GM10266 (cell line): ENCODE measurements at regions not wholly inside any gene's neighbourhood (a gene's known extent, or its start where the extent isn't known, plus 50 kb on each side); places are given as distances from the start of the nearest gene placed in this dataset.
"Not testable (repeated sequence)": the region's sequence is repeated elsewhere in the genome, so short reads cannot be mapped to it uniquely, and the experiment has no call there.

ENCODE experiments used
- DNase-seq: peaks from one replicate; pipeline ENCODE4 v3.0.0; 2012; ENCODE audit errors: extremely low spot score
- TF ChIP-seq, protein P1 (sequence below): IDR thresholded peaks from 2 replicates; pipeline ENCODE4 v1.5.1; 2012; ENCODE audit warnings: mild to moderate bottlenecking, low read depth; ENCODE audit not compliant: control insufficient read depth, insufficient read depth; ENCODE audit errors: missing control alignments

DNA sequence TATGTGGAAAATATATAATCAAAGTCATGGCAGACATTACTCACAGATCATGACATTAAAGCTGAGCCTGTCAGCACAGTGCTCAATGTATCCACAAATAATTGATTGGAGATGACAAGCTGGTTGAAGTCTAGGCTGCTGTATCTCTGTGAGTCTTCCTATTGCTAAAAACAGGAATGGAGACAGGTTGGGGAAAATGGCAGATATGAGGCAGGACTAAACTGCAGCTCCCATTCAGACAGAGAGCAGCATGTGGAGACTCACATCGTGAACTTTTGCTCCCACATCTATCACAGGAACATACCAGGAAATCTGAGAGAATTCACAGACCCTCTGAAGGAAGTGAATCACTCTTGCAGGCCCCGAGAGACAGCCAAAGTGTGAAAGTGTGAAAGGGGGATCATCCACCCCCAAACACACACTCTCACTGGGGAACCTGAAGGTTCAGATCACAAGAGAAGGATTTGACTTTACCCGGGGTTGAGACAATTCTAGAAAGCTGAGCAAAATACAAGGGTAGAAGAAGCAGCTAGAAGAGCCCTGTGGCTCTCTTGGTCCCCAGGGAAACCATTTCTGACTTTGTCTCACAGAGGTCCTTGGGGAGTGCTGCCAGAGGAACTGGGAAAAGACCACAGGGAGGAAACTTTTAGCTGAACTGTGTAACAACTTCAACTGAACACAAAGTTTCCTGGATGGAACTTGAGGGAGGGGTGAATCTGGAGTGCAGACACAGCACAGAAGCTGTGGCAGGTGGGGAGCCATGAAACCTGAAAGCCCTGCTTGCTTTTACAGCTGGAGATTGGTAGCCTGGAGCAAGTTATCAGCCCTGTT lies 173.4 kb downstream of the S1PR1 start:
- TF ChIP-seq, protein P1, sequence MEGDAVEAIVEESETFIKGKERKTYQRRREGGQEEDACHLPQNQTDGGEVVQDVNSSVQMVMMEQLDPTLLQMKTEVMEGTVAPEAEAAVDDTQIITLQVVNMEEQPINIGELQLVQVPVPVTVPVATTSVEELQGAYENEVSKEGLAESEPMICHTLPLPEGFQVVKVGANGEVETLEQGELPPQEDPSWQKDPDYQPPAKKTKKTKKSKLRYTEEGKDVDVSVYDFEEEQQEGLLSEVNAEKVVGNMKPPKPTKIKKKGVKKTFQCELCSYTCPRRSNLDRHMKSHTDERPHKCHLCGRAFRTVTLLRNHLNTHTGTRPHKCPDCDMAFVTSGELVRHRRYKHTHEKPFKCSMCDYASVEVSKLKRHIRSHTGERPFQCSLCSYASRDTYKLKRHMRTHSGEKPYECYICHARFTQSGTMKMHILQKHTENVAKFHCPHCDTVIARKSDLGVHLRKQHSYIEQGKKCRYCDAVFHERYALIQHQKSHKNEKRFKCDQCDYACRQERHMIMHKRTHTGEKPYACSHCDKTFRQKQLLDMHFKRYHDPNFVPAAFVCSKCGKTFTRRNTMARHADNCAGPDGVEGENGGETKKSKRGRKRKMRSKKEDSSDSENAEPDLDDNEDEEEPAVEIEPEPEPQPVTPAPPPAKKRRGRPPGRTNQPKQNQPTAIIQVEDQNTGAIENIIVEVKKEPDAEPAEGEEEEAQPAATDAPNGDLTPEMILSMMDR = no peak
- DNase-seq = peak; percentile 14

DNA sequence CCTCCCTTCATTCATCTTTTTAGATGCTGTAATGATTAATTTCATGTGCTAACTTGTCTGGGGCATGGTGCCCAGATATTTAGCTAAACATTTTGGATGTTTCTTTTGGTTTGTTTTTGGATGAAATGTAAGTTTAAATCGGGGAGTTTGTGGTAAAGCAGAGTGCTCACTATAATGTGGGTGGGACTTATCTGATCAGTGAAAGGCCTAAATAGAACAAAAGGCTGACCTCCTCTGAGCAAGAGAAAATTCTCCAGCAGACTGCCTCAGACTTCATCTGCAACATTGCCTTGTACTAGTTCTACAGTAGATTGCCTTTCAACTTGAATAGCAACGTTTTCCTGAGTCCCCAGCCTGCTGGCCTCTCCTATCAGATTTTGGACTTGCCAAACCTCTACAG lies 183.6 kb downstream of the S1PR1 start:
- DNase-seq = no peak
- TF ChIP-seq, protein P1 = no peak

DNA sequence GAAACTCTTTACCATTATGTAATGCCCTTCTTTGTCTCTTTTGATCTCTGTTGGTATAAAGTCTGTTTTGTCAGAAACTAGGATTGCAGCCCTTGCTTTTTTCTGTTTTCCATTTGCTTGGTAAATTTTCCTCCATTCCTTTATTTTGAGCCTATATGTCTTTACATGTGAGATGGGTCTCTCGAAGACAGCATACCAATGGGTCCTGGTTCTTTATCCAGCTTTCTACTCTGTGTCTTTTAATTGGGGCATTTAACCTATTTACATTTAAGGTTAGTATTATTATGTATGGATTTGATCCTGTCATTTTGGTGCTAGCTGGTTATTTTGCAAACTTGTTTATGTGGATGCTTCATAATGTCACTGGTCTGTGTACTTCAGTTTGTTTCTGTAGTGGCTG lies 191.3 kb downstream of the S1PR1 start:
- not testable (repeated sequence) for DNase-seq

DNA sequence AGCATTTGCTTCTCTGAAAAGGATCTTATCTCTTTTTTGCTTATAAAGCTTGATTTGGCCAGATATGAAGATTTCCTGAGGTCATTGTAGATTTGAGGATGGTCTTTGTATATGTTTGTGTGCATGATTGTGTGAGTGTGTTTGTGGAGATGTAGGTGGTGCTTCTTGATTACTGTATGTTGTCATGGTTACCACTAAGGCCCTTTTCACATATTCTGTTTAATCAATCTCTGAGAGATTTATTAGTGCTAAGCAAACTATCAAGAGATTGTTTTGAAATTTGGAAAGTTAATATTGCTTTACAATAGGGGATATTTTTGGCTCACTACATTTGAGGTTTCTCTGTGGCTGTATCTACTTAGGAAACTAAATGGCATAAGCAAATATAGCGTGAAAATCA lies 191.7 kb downstream of the S1PR1 start:
- DNase-seq = no peak
- TF ChIP-seq, protein P1 = no peak

DNA sequence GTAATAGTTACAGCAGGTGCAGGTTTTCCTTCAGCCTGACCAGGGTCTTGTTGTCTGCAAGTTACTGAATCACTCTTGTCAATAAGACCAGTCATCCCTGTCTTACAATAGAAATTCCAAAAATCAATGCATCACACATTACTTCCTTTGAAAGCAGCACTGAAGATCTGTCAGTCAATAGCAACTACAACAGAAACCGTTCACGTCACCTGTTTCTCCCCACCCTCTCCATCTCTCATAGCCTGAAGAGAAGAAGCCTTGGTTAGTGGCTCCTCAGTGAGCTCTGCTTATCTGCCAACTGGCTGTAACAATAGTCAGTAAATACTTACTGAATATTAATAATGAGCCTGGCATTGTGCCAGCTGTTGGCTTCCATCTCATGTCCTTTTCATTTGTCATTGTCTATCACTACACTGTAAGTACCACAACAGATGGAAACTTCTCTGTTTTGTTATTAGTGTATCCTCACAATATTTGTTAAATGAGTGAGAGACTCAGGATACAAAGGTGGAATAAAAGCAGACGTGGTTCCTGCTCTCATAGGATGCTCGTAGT lies 195.2 kb downstream of the S1PR1 start:
- TF ChIP-seq, protein P1 = no peak
- DNase-seq = no peak

DNA sequence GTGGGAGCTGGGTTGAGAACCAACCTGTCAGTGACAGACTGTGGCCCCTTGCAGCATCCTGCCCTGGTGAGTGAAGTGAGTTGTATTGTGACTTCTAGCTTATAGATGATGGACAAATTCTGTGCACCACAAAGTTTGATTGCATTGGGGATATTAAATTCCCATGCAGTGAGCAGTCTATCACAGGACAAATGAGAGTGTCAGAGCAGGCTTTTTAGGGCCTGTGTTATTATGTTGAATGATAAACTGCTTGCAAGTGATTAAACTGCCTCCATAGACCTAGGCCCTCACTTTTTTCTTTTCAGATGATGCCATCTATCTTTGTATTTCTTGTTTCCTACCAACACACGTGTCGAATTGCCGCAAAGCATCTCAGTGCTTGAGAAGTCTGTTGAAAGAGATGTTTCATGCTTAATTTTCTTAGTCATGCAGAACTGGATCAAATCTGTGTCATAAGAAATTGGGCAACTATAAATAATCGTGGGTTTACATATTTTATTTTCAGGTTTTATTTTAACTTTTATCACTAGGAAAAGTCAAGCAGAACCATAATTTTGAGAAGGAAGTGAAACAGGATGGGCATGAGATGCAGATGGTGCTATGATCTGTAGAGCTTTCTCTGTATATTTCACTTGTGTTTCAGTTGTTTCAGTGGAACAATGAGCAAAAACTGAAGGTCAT lies 199.2 kb downstream of the S1PR1 start:
- DNase-seq = peak; percentile 20
- TF ChIP-seq, protein P1 = peak; percentile 13

DNA sequence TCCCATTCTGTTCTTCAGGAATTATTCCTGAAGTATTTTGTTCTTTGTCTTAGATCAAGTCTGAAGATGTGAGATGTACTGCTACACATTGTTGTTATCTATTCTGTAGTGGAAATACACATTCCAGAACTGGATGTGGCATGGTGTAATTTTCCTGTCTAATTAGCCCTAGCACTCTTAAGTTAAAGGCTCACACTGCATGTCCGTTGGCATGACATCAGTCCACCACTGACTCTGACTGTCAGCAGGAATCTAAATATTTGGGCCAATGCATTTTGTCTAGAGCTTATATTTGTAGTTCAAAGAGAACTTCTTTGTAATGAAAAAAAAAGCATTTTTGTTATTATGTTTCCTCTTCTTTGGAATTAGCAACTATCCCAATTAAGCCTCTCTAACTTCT lies 201.0 kb downstream of the S1PR1 start:
- TF ChIP-seq, protein P1 = no peak
- DNase-seq = no peak
